ENCODE measurements at regions not wholly inside any gene's neighbourhood (a gene's known extent, or its start where the extent isn't known, plus 50 kb on each side); places are given as distances from the start of the nearest gene placed in this dataset.

GRCh38 chr1:5111581-5111980 is 457.2 kb downstream of the AJAP1 start:
- no peak for DNase-seq

- no peak for DNase-seq
Observed at GRCh38 chr1:5110508-5110907, 456.1 kb downstream of the AJAP1 start.

- DNase-seq: no peak
Observed at GRCh38 chr1:5109633-5110032, 455.2 kb downstream of the AJAP1 start.

GRCh38 chr1:5108740-5109139 is 454.3 kb downstream of the AJAP1 start:
- no peak for DNase-seq

- DNase-seq: no peak
Observed at GRCh38 chr1:5105744-5106143, 451.3 kb downstream of the AJAP1 start.

GRCh38 chr1:5099558-5099957 is 445.1 kb downstream of the AJAP1 start:
- DNase-seq: no peak

GRCh38 chr1:5098981-5099385 is 444.6 kb downstream of the AJAP1 start:
- no peak for DNase-seq

- no peak for DNase-seq
Observed at GRCh38 chr1:5093042-5093441, 438.6 kb downstream of the AJAP1 start.

- DNase-seq: no peak
Observed at GRCh38 chr1:5084676-5085075, 430.3 kb downstream of the AJAP1 start.

- DNase-seq: no peak
Observed at GRCh38 chr1:5067246-5067645, 412.8 kb downstream of the AJAP1 start.

- no peak for DNase-seq
Observed at GRCh38 chr1:5053744-5054143, 399.3 kb downstream of the AJAP1 start.

GRCh38 chr1:5029136-5029535 is 374.7 kb downstream of the AJAP1 start:
- DNase-seq: no peak

GRCh38 chr1:5012249-5012648 is 357.8 kb downstream of the AJAP1 start:
- DNase-seq: no peak

GRCh38 chr1:5010656-5011055 is 356.2 kb downstream of the AJAP1 start:
- DNase-seq: no peak

- no peak for DNase-seq
Observed at GRCh38 chr1:5010236-5010635, 355.8 kb downstream of the AJAP1 start.

- DNase-seq: no peak
Observed at GRCh38 chr1:5009376-5010065, 355.1 kb downstream of the AJAP1 start.

- no peak for DNase-seq
Observed at GRCh38 chr1:5005171-5005570, 350.8 kb downstream of the AJAP1 start.

- DNase-seq: no peak
Observed at GRCh38 chr1:5002676-5003075, 348.3 kb downstream of the AJAP1 start.

GRCh38 chr1:5001466-5001865 is 347.1 kb downstream of the AJAP1 start:
- no peak for DNase-seq

GRCh38 chr1:4986306-4986705 is 331.9 kb downstream of the AJAP1 start:
- no peak for DNase-seq

- DNase-seq: no peak
Observed at GRCh38 chr1:4984841-4985240, 330.4 kb downstream of the AJAP1 start.

GRCh38 chr1:4980211-4980610 is 325.8 kb downstream of the AJAP1 start:
- DNase-seq: no peak

- DNase-seq: no peak
Observed at GRCh38 chr1:4978660-4979390, 324.4 kb downstream of the AJAP1 start.

GRCh38 chr1:4977701-4978100 is 323.3 kb downstream of the AJAP1 start:
- no peak for DNase-seq

All from occipital lobe (tissue), 1 donor.